H4 (cell line): ENCODE measurements at regions not wholly inside any gene's neighbourhood (a gene's known extent, or its start where the extent isn't known, plus 50 kb on each side); places are given as distances from the start of the nearest gene placed in this dataset.

Experiments
- DNase-seq: peaks from one replicate; pipeline ENCODE4 v3.0.0-alpha.2; 2015; ENCODE audit warnings: low spot score

DNA sequence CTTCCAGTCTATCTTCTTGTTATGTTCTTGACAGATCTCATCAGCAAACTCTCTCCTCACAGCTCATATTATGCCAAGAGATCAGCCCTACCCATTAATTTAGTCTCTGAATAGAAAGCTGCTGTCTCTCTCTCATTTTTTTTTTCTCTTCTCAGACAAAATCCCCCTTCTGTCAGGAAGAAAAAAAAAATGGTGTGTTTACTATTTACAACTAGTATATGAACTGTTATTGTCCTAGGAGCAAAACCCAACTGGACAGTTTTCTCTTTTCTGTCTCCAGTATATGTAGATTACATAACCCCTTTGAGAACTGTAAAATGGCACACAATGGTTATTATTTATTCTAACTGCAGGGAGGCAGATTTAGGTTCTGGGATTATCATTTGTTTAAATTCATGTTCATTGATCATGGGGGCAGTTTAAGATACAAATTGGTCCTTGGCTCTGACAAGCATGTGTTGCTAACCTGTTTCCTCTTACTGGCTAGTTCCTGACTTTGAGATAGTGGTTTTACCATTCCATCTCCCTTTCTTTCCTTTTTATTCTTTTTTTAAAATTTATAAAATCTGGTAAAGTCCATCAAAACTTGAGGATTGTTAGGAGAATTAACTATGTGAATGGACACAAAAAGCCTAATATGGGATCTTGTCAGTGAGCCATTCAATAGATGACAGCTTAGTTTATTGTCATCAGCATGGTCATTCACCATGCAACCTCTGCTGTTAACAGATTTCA is 210.0 kb upstream of the PAPPA start:
- DNase-seq, result no peak

DNA sequence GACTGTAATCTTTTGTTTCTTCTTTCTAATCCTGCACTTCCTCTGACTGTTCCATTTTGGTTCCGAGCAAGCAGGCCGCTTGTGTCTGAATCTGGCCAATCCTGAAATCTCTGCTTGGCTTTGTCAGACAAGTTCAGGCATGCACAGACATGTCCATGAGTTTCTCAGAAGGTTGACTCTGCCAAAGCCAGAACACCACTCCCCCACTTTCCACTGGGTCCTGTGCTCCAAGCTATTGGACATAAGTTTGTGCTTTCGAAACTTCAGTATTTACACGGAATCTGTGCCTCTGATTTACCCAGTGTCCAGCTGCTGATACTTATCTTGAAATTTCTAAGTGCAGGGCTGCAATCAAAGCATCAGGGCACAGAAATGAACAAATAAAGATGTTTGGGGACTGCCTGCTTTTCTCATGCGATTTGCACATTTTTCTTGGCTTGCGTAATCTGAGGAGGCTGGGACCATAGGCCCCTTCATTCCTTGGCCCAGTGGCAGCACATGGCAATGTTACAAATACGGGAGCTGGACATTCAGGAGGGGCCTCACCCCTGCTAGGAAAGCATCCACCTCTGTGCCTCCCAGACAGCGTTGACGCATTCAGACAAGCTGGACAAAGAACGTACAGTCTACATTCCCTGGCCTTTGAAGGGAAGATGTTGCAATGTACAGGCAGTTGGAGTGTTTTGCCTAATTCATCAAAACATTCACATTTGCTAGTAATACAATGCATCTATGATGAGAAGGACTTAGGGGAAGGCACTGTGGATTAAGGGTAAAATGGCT is 209.2 kb upstream of the PAPPA start:
- peak; percentile 96 for DNase-seq

DNA sequence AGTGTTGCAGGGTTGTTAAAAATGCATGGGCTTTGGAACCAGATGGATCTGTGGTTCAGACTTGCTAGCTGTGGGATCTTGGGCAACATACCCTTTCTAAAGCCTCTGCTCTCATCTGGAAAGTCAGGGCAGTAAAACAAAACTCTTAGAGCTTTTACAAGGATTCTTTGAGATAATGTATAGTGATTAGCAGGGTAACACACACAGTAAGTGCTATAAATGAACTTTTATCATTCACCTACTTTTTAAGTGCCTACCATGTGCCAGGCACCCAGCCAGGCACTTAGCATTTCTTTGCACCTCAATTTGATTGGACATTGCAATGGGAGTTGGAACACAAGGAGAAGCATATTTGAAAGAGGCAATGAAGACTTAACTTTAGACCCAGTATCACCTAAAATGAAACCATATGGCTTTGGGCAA is 208.6 kb upstream of the PAPPA start:
- DNase-seq, result no peak

DNA sequence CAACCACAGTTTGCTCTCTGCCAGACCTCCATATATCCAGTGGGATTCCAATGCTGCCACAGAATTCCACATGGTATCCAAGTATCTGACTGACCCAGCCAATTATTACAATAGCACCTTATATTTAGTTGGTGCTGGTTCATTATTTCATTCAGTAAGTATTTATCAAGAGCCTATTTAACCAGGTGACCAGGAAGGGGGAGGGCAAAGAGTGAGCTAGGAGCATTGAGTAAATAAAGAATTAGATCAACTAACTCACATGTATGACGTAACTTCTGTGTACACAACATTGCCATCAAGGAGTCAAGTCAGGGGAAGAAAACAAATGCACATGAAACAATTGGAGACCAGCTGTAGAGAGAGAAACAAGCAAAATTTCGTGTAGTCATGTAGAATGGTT is 207.1 kb upstream of the PAPPA start:
- DNase-seq, result peak; percentile 69

DNA sequence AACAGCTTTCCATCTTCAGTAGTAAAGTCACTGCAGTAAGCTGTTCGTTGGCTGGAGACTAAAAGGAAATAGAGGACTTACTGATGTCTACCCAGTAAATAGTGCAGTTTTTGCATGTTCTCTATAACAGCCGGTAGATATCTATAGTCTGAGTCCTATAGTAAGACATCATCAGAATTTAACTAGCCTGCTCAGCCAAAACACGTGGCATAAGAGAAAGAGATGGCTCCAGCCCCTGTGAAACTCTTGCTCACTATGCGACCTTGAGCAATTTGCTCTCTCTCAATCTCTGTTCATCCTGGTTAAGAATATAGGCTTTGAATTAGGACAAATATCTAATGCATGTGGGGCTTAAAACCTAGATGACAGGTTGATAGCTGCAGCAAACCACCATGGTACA is 201.6 kb upstream of the PAPPA start:
- no peak for DNase-seq

DNA sequence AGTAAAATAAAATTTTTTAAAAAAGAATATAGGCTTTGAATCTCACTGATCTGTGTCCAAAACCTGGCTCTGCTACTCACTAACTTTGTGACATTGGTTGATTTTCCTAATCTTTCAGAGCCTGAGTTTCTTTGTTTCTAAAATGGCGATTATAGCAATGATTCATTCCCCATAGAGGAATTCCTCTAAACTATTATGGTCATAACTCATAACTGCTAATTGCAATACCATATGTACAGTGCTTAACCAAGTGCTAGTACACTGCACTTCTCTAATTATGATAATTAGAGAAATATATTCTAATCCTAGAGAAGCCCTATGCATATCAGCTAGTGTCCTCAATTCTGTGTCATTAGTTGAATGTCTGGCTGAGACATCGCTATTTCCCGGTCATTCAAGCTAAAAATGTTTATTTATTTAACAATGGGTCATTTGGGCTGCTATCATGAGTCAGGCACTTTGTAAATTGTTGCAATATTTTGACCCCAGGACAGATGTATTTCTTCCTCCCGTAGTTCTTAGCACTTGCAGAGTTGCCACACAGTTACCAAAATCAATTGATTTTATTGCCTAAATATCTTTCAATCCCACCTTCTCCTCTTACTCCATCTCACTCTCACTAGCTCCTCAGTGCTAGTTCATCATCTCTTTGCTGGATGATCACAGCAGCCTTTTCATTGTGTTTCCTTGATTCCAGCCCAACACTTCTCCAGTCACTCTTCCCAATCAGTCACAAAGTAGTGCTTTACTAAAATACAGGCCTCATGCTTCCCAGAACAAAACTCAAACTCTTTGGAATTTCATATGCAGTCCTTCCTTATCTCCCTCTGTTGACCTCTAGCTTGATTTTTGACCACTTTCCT is 200.9 kb upstream of the PAPPA start:
- peak; percentile 41 for DNase-seq

DNA sequence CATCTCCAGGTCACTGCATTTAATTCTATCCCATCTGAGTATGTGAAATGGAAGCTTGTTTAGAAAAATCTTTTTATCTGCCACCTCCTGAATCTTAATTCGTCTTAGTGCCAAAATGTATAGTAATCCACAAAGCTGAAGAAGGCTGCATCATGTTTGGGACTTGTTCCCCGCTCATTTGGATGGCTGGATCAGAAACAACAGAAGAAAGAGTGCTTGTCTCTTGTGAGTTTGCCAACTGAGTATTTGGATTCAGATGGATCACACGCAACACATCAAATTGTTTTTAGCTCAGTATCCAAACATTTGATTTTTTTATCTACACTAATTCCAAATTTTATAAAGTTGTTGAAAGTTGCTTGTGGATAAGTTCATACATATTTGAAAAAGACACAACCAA is 197.2 kb upstream of the PAPPA start:
- DNase-seq, result no peak

DNA sequence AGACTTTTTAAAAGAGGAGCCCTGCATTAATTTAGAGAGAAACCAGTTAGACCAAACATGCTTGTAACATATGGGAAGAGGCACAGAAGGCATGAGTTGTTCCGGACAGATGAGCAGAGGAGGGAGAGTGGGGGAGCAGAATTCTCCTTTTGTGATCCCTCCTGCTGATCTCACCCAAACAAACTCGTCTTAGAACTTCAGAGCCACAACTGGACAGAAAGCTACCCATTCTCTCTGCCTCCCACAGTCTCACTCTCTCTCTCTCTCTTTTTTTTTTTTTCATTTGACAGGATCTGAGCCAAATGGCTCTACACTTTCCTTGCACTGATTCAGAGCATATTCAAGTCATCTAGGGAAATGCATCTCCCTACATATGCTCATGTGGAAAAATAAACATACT is 196.0 kb upstream of the PAPPA start:
- DNase-seq, result no peak

DNA sequence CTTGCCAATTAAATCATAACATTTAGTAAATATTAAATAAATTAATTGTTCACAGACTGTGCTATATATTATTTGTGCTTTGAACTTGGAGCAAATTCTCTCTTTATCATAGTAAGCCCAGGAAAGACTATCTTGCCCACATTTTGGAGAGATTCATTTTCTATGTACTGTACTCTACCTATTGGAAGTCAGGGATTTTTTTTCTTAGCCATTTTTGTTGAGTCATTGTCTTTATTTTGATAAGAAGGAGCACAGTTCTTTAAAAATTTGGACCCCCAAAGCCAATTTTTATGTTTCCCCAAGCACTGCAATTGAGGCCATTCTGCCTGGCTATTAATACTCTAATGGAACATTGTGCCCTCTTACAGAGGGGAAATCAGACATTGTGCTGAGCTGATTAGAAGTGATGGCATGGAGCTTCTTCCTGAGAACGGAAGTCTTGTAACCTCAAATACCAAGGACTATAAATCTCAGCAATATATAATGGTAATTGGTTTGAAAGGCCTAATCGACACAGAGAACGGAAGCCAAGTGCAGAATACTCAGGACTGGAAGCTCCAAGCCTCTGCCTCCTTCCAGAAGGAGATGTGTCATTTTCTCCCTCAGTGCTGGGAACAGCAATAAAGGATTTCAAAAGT is 188.8 kb upstream of the PAPPA start:
- no peak for DNase-seq

DNA sequence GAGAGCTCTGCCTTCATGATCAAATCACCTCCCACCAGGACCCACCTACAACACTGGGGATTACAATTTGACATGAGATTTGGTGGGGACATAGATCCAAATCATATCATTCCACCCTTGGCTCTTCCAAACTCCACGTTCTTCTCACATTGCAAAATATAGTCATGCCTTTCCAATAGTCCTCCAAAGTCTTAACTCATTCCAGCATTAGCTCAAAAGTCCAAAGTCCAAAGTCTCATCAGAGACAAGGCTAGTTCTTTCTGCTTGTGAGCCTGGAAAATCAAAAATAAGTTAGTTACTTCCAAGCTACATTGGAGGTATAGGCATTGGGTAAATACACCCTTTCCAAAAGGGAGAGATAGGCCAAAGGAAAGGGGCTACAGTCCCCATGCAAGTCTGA is 186.9 kb upstream of the PAPPA start:
- DNase-seq, result no peak

DNA sequence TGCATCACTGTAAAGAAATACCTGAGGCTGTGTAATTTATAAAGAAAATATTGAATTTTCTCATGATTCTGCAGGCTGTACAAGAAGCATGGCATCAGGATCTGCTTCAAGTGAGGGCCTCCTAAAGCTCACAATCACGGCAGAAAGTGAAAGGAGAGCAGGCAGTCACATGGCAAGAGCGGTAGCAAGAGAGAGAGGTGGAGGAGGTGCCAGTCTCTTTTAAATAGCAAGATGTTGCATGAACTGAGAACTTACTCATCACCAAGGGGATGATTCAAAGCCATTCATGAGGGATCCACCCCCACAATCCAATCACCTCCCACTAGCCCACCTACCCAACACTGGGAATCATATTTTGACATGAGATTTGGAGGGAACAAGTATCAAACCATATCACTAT is 184.5 kb upstream of the PAPPA start:
- DNase-seq, result peak; percentile 20

DNA sequence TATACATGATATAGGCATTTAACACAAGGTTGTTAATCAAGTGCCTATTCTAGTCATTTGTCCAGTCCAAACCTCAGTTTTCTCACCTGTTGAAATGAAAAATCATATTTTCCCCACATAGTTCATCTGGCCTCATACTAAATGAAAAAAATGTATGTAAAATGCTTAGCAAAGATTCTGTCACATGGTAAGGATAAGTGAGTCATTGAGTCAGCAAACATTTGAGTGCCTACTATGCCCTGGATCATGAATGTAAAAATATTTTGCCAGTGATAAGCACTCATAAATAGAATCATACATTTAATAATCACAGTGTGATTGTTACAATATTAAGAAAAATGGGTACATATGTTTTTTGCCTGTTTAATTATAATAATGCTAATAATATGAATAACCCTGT is 181.2 kb upstream of the PAPPA start:
- no peak for DNase-seq

DNA sequence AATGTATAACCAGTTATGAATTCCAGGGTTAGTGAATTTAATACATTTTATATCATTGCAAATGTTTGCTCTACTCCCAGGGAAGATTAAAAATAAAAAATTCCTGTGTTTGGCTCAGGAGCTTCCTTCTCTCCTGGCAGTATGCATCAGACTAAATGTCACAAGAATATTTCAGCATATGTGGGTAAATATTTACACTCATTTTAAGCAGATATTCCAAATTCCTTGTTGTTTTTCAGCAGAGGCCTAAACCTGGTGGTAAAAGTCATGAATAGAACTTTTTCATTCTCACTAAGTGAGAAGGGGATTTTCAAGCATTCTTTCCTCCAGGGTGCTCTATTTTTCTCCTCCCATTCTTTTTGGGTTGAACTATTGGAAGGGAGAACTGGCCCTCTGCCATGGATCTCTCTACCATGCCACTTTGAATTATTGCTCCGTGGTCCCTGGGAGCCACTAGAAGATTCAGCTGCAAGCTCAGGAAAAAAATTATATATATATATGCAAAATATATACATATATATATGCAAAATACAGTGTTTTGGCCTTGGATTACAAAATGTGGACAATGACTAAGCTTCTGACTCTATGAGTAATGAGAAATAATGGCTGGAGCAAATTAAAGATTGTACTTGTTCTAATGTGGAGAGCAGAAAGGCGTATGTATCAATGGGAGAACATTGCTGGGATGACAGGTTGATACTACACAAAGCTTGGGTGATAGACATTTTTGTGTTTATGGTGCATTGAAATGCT is 180.6 kb upstream of the PAPPA start:
- no peak for DNase-seq

DNA sequence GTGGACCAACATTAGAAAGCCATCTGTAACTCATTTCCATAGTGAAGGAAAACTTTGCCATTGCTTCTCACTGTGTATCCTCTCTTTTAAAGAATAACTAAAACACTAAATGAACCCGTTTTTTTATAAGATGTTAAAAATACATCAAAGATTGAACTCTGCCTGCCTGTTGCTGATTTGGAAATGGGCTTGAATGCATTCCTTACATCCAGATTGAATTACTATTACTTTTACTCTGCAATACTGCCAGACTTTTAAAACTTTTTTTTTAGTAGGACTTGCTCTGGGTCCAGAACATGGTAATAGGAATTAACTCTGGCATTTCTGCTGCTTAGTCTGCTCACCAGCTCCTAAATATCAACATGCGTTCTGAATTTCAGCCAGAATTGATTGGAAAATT is 176.8 kb upstream of the PAPPA start:
- no peak for DNase-seq

DNA sequence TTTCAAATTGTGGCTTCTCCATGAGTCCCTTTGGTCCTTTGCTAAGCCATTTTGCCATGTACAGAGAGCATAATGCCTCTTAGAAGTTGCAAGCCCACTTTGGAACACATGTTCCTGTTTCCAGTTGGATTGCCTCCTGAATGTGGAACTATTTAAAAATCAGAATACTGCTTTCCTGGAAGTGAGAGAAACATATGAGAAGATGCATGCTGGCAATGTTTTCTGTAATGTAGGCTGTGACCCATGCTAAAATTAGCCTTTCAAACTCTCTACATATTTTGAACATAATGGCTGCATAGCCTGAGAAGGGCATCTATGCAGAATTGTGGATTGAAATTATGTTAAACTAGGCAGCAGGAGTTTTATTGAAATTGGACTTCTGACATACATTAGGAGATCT is 175.5 kb upstream of the PAPPA start:
- DNase-seq, result no peak

DNA sequence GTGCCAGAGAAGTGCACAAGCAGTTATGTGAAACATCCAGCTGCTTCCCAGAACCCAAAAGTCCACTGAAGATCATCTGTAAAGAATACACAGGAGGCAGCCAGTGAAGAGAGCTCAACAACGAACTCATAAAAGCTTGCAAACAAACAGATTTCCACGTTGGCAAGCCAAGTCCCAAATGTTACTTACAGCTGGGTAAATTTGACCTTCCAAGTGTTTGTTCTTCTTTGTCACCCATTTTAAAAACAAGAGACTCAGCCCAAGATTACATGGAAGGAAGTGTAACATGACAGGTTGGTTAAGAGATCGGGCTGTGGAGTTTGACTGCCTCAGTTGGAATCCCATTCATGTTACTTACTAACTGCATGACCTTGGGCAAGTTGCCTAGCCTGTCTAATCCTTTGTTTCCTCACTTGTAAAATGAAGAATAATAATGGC is 174.9 kb upstream of the PAPPA start:
- DNase-seq, result no peak

DNA sequence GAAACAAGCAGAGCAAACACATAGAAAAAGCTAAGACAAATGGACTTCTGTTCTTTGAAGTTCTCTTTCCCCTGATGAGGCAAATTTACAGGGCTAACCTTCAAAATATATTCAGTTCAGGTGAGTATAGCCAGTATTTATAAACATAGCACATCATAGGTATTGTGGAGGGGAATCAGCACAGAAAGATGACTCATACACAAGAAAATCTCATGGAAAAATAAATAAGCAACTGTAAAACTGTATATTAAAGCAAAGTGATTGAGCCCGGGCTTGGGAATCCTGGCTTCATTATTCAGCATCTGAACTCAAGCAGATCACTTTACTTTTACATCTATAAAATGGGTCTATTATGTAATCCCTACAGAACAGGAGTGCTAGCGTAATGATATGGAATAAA is 173.5 kb upstream of the PAPPA start:
- no peak for DNase-seq

DNA sequence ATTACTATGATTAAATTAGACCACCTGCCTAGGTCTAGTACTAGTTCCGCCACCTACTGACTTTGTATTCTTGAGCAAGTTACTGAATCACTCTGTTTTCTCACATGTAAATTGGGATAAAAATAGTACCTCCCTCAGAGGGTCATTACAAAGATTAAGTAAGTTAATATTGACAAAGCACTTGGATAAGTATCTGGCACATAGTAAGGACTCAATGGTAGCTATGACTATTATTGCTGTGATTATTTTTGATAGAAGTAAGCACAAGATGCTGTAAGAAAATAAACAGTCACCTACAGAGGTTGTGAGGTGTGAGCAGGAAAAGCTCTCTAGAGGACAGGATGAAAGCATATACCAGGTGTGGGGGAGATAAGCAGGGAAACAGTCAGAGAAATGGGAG is 173.1 kb upstream of the PAPPA start:
- no peak for DNase-seq

DNA sequence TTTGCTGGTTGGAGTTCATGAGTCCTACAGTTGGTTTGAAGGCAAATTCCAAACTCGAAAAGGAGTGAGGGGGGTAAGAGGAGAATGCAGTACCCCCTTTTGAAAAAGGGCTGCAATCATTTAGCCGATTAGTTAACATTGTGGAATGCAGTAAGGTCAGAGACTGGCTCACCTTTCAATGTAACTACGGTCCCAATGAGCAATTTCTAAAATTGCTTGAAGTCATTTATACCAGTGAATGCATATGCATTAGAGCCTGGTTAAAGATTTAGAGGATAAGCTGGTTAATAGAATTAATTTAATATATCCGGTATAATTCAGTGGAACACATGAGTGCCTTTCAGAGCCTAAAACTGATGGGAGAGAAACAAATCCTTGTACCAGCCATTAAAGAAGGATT is 172.6 kb upstream of the PAPPA start:
- DNase-seq, result no peak

DNA sequence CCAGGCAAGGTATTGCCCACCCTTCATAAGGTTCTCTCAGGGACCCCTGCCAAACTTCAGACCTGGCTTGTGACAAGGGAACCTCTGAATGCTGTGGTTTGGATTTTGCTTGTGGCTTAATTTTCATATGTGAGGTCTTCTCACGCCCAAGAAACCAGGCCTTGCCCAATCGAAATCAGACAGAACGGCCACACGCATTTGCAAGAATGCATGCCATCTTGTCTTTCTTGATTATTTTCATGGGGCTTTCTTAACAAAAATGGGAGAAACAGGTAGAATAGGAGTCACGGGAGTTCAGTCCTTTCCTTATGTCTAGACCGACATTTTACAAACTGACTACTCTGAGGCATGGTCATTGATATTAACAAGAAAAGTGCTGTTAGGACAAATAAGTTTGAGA is 170.2 kb upstream of the PAPPA start:
- DNase-seq, result no peak

DNA sequence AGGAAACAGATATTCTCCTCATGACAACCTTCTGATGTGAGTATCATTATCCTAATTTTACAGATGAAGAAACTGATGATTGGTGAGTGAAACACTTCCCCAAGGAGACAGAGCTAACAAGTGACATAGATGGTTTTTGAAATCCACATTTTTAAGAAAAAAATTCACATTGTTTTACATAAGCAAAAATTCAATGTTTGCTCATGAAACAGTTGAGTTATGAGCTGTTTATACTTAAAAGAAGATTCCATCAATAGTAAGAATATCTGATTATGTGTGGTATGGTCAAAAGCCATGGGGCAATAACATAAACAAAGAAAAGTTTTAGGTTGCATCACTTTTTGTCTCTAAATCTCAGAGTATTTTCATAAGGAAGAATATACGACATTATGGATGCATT is 167.9 kb upstream of the PAPPA start:
- DNase-seq, result no peak
